ENCODE measurements at regions not wholly inside any gene's neighbourhood (a gene's known extent, or its start where the extent isn't known, plus 50 kb on each side); places are given as distances from the start of the nearest gene placed in this dataset.

GRCh38 chr1:178632653-178633052 lies 92.4 kb upstream of the RALGPS2 start:
- Histone ChIP-seq H3K4me1 (ENCODE audit: control insufficient read depth in 1 of 2, insufficient read depth in 2 of 2, low read length in 2 of 2) (peaks cover 7 to 17% of the 10 kb centered on the region in 2 experiments), H3K14ac (ENCODE audit: low read length) (no peak overlapping the region), H3K27me3 (ENCODE audit: insufficient read depth, low read length) (no peaks in the 10 kb centered on the region), H4K91ac (ENCODE audit: low read depth, low read length) (no peak overlapping the region), H3K9ac (ENCODE audit: low read length) (no peak overlapping the region), H3K23ac (ENCODE audit: low read length) (no peak overlapping the region), H3K4me2 (ENCODE audit: low read length) (no peak overlapping the region), H3K4me3 (ENCODE audit: low read depth, low read length) (no peak overlapping the region), H2BK12ac (ENCODE audit: low read length) (no peak overlapping the region), H4K8ac (ENCODE audit: low read depth, low read length) (no peak overlapping the region), H2BK120ac (ENCODE audit: insufficient read depth, low read length, poor library complexity) (no peak overlapping the region), H3K79me2 (ENCODE audit: control insufficient read depth, insufficient read depth, low read length, poor library complexity) (no peaks in the 10 kb centered on the region), H3K18ac (ENCODE audit: low read length) (no peak overlapping the region), H4K12ac (ENCODE audit: low read depth, low read length) (no peak overlapping the region), H2BK5ac (ENCODE audit: low read depth, low read length, poor library complexity) (no peak overlapping the region), H3K4ac (ENCODE audit: low read depth, low read length) (no peak overlapping the region), H3K79me1 (ENCODE audit: low read length) (peaks cover 7% of the 10 kb centered on the region), H2AFZ (ENCODE audit: insufficient read depth, low read length, poor library complexity) (no peak overlapping the region), H3K36me3 (ENCODE audit: control insufficient read depth in 1 of 2, insufficient read depth in 2 of 2, low read length in 2 of 2) (no peaks in the 10 kb centered on the region), H3K9me3 (ENCODE audit: insufficient read depth, low read depth, low read length) (no peaks in the 10 kb centered on the region), H2AK5ac (ENCODE audit: low read length) (peak overlapping the region; percentile 24), H3K27ac (ENCODE audit: low read depth, low read length) (peak overlapping the region; percentile 12)
- DNase-seq: no peak
- WGBS (ENCODE audit: extremely low coverage, insufficient coverage, insufficient read length): no CpG with 5 or more reads among the region's 5 CpGs

- no peak overlapping the region for H2BK120ac ChIP-seq (ENCODE audit: insufficient read depth, low read length, poor library complexity)
- no peak overlapping the region for H3K4ac ChIP-seq (ENCODE audit: low read depth, low read length)
- H4K91ac ChIP-seq (ENCODE audit: low read depth, low read length): no peak overlapping the region
- H3K4me2 ChIP-seq (ENCODE audit: low read length): no peak overlapping the region
- WGBS (ENCODE audit: extremely low coverage, insufficient coverage, insufficient read length): no CpG with 5 or more reads among the region's 4 CpGs
- no peaks in the 10 kb centered on the region for H3K79me2 ChIP-seq (ENCODE audit: control insufficient read depth, insufficient read depth, low read length, poor library complexity)
- no peak overlapping the region for H2BK5ac ChIP-seq (ENCODE audit: low read depth, low read length, poor library complexity)
- peaks cover 7% of the 10 kb centered on the region for H3K79me1 ChIP-seq (ENCODE audit: low read length)
- H4K12ac ChIP-seq (ENCODE audit: low read depth, low read length): no peak overlapping the region
- peaks cover 7 to 17% of the 10 kb centered on the region in 2 experiments for H3K4me1 ChIP-seq (ENCODE audit: control insufficient read depth in 1 of 2, insufficient read depth in 2 of 2, low read length in 2 of 2)
- no peak overlapping the region for H3K23ac ChIP-seq (ENCODE audit: low read length)
- H3K14ac ChIP-seq (ENCODE audit: low read length): no peak overlapping the region
- no peak overlapping the region for H3K9ac ChIP-seq (ENCODE audit: low read length)
- H2AFZ ChIP-seq (ENCODE audit: insufficient read depth, low read length, poor library complexity): no peak overlapping the region
- no peak overlapping the region for H3K4me3 ChIP-seq (ENCODE audit: low read depth, low read length)
- DNase-seq: peak; percentile 55 to 81
- no peak overlapping the region for H3K18ac ChIP-seq (ENCODE audit: low read length)
- H3K27me3 ChIP-seq (ENCODE audit: insufficient read depth, low read length): no peaks in the 10 kb centered on the region
- H4K8ac ChIP-seq (ENCODE audit: low read depth, low read length): no peak overlapping the region
- peak overlapping the region; percentile 12 for H3K27ac ChIP-seq (ENCODE audit: low read depth, low read length)
- H2BK12ac ChIP-seq (ENCODE audit: low read length): no peak overlapping the region
- H3K9me3 ChIP-seq (ENCODE audit: insufficient read depth, low read depth, low read length): no peaks in the 10 kb centered on the region
- H2AK5ac ChIP-seq (ENCODE audit: low read length): no peak overlapping the region
- H3K36me3 ChIP-seq (ENCODE audit: control insufficient read depth in 1 of 2, insufficient read depth in 2 of 2, low read length in 2 of 2): no peaks in the 10 kb centered on the region
Measured at GRCh38 chr1:178633056-178633455, 92.0 kb upstream of the RALGPS2 start.

- H3K36me3 ChIP-seq (ENCODE audit: control insufficient read depth in 1 of 2, insufficient read depth in 2 of 2, low read length in 2 of 2): no peaks in the 10 kb centered on the region
- no peak overlapping the region for H4K91ac ChIP-seq (ENCODE audit: low read depth, low read length)
- peak overlapping the region; percentile 9 for H2BK5ac ChIP-seq (ENCODE audit: low read depth, low read length, poor library complexity)
- H4K12ac ChIP-seq (ENCODE audit: low read depth, low read length): no peak overlapping the region
- no peak overlapping the region for H3K4me3 ChIP-seq (ENCODE audit: low read depth, low read length)
- no peak overlapping the region for H2BK12ac ChIP-seq (ENCODE audit: low read length)
- no peak overlapping the region for H3K9ac ChIP-seq (ENCODE audit: low read length)
- no peak overlapping the region for H3K4me2 ChIP-seq (ENCODE audit: low read length)
- H3K4ac ChIP-seq (ENCODE audit: low read depth, low read length): no peak overlapping the region
- no CpG with 5 or more reads among the region's 2 CpGs for WGBS (ENCODE audit: extremely low coverage, insufficient coverage, insufficient read length)
- H3K27ac ChIP-seq (ENCODE audit: low read depth, low read length): no peak overlapping the region
- H2BK120ac ChIP-seq (ENCODE audit: insufficient read depth, low read length, poor library complexity): no peak overlapping the region
- peak; percentile 72 to 78 for DNase-seq
- no peak overlapping the region for H4K8ac ChIP-seq (ENCODE audit: low read depth, low read length)
- no peak overlapping the region for H3K23ac ChIP-seq (ENCODE audit: low read length)
- no peaks in the 10 kb centered on the region for H3K79me2 ChIP-seq (ENCODE audit: control insufficient read depth, insufficient read depth, low read length, poor library complexity)
- H3K18ac ChIP-seq (ENCODE audit: low read length): no peak overlapping the region
- H2AFZ ChIP-seq (ENCODE audit: insufficient read depth, low read length, poor library complexity): no peak overlapping the region
- H3K14ac ChIP-seq (ENCODE audit: low read length): no peak overlapping the region
- H3K79me1 ChIP-seq (ENCODE audit: low read length): peaks cover 7% of the 10 kb centered on the region
- H3K27me3 ChIP-seq (ENCODE audit: insufficient read depth, low read length): no peaks in the 10 kb centered on the region
- peaks cover 7 to 12% of the 10 kb centered on the region in 2 experiments for H3K4me1 ChIP-seq (ENCODE audit: control insufficient read depth in 1 of 2, insufficient read depth in 2 of 2, low read length in 2 of 2)
- no peaks in the 10 kb centered on the region for H3K9me3 ChIP-seq (ENCODE audit: insufficient read depth, low read depth, low read length)
- no peak overlapping the region for H2AK5ac ChIP-seq (ENCODE audit: low read length)
Measured at GRCh38 chr1:178634445-178634844, 90.6 kb upstream of the RALGPS2 start.

GRCh38 chr1:178637841-178638240 lies 87.2 kb upstream of the RALGPS2 start:
- Histone ChIP-seq H2BK12ac (ENCODE audit: low read length) (no peak overlapping the region), H2AK5ac (ENCODE audit: low read length) (no peak overlapping the region), H3K27ac (ENCODE audit: low read depth, low read length) (no peak overlapping the region), H3K4me2 (ENCODE audit: low read length) (no peak overlapping the region), H3K79me2 (ENCODE audit: control insufficient read depth, insufficient read depth, low read length, poor library complexity) (no peaks in the 10 kb centered on the region), H3K4me1 (ENCODE audit: control insufficient read depth in 1 of 2, insufficient read depth in 2 of 2, low read length in 2 of 2) (peaks cover 3 to 8% of the 10 kb centered on the region in 2 experiments), H3K14ac (ENCODE audit: low read length) (no peak overlapping the region), H3K4me3 (ENCODE audit: low read depth, low read length) (no peak overlapping the region), H4K12ac (ENCODE audit: low read depth, low read length) (no peak overlapping the region), H3K27me3 (ENCODE audit: insufficient read depth, low read length) (no peaks in the 10 kb centered on the region), H3K23ac (ENCODE audit: low read length) (no peak overlapping the region), H3K9me3 (ENCODE audit: insufficient read depth, low read depth, low read length) (no peaks in the 10 kb centered on the region), H3K79me1 (ENCODE audit: low read length) (peaks cover 6% of the 10 kb centered on the region), H2AFZ (ENCODE audit: insufficient read depth, low read length, poor library complexity) (no peak overlapping the region), H4K91ac (ENCODE audit: low read depth, low read length) (no peak overlapping the region), H3K18ac (ENCODE audit: low read length) (no peak overlapping the region), H2BK120ac (ENCODE audit: insufficient read depth, low read length, poor library complexity) (no peak overlapping the region), H3K4ac (ENCODE audit: low read depth, low read length) (no peak overlapping the region), H4K8ac (ENCODE audit: low read depth, low read length) (no peak overlapping the region), H3K9ac (ENCODE audit: low read length) (no peak overlapping the region), H2BK5ac (ENCODE audit: low read depth, low read length, poor library complexity) (no peak overlapping the region), H3K36me3 (ENCODE audit: control insufficient read depth in 1 of 2, insufficient read depth in 2 of 2, low read length in 2 of 2) (no peaks in the 10 kb centered on the region)
- DNase-seq: no peak
- WGBS (ENCODE audit: extremely low coverage, insufficient coverage, insufficient read length): no CpG with 5 or more reads among the region's 1 CpG
